Neuronal stem cell (in vitro differentiated cells): ENCODE measurements at regions not wholly inside any gene's neighbourhood (a gene's known extent, or its start where the extent isn't known, plus 50 kb on each side); places are given as distances from the start of the nearest gene placed in this dataset.

Source experiments
- DNase-seq: peaks from one replicate; pipeline ENCODE4 v3.0.0-alpha.2; 2013; ENCODE audit warnings: low spot score
- H2AFZ ChIP-seq: one replicate; pipeline ENCODE4 v1.6.1; 2013; ENCODE audit warnings: mild to moderate bottlenecking, low read length, inconsistent platforms
- H2AK5ac ChIP-seq: 2 replicates; pipeline ENCODE4 v1.6.1; 2013; ENCODE audit warnings: low read depth, mild to moderate bottlenecking, inconsistent platforms, low read length, moderate library complexity, mixed read lengths
- H2BK120ac ChIP-seq: 2 replicates; pipeline ENCODE4 v1.6.1; 2013; ENCODE audit warnings: low read depth, mild to moderate bottlenecking, inconsistent platforms, low read length, moderate library complexity, mixed read lengths
- H2BK12ac ChIP-seq: one replicate; pipeline ENCODE4 v1.6.1; 2013; ENCODE audit warnings: low read length, inconsistent platforms
- H2BK15ac ChIP-seq: 2 replicates; pipeline ENCODE4 v1.6.1; 2013; ENCODE audit warnings: mild to moderate bottlenecking, low read length, inconsistent platforms, mixed read lengths
- H2BK5ac ChIP-seq: one replicate; pipeline ENCODE4 v1.6.1; 2013; ENCODE audit warnings: inconsistent platforms, mild to moderate bottlenecking, low read length, moderate library complexity
- H3K14ac ChIP-seq: one replicate; pipeline ENCODE4 v1.6.1; 2013; ENCODE audit warnings: low read length, inconsistent platforms
- H3K18ac ChIP-seq: 2 replicates; pipeline ENCODE4 v1.6.1; 2013; ENCODE audit warnings: low read length, inconsistent platforms
- H3K23ac ChIP-seq: 2 replicates; pipeline ENCODE4 v1.6.1; 2013; ENCODE audit warnings: low read depth, mild to moderate bottlenecking, mixed read lengths, low read length, inconsistent platforms; ENCODE audit not compliant: poor library complexity
- H3K27ac ChIP-seq: replicated peaks from 3 replicates; pipeline ENCODE4 v1.5.1; 2013; ENCODE audit warnings: low read length, inconsistent platforms
- H3K27me3 ChIP-seq, 3 experiments: 2 replicates each; pipeline ENCODE4 v1.6.1; 2013; ENCODE audit warnings: low read length in 3 of 3, mild to moderate bottlenecking in 2 of 3, inconsistent platforms in 1 of 3, low read depth in 1 of 3, mixed read lengths in 1 of 3, moderate library complexity in 1 of 3; ENCODE audit not compliant: control insufficient read depth in 3 of 3, insufficient read depth in 3 of 3
- H3K36me3 ChIP-seq, 2 donors: replicated peaks in 1 of 2; 2 replicates each; pipeline ENCODE4 v1.6.1; 2013; ENCODE audit warnings: low read length in 2 of 2; ENCODE audit not compliant: control insufficient read depth in 2 of 2, insufficient read depth in 2 of 2
- H3K4ac ChIP-seq: 2 replicates; pipeline ENCODE4 v1.6.1; 2013; ENCODE audit warnings: inconsistent platforms, mild to moderate bottlenecking, low read length, moderate library complexity
- H3K4me1 ChIP-seq, 2 donors: 1 replicate in 1 of 2; 2 replicates in 1 of 2; pipeline ENCODE4 v1.6.1; 2013; ENCODE audit warnings: low read length in 2 of 2, low read depth in 1 of 2; ENCODE audit not compliant: control insufficient read depth in 2 of 2, insufficient read depth in 1 of 2
- H3K4me2 ChIP-seq: one replicate; pipeline ENCODE4 v1.6.1; 2013; ENCODE audit warnings: mild to moderate bottlenecking, low read length, inconsistent platforms; ENCODE audit not compliant: insufficient read depth, poor library complexity, severe bottlenecking
- H3K4me3 ChIP-seq, 2 donors: 2 replicates each; pipeline ENCODE4 v1.5.1; 2013; ENCODE audit warnings: low read length in 2 of 2, mild to moderate bottlenecking in 2 of 2, inconsistent platforms in 1 of 2, moderate library complexity in 1 of 2
- H3K79me1 ChIP-seq: one replicate; pipeline ENCODE4 v1.6.1; 2013; ENCODE audit warnings: low read depth, mild to moderate bottlenecking, inconsistent platforms, low read length, moderate library complexity
- H3K9ac ChIP-seq: one replicate; pipeline ENCODE4 v1.6.1; 2013; ENCODE audit warnings: mild to moderate bottlenecking, low read depth, low read length, inconsistent platforms; ENCODE audit not compliant: poor library complexity
- H3K9me3 ChIP-seq, 2 donors: replicated peaks in 1 of 2; 2 replicates each; pipeline versions ENCODE3 to v1.6.1; 2013; ENCODE audit warnings: low read length in 2 of 2, mild to moderate bottlenecking in 2 of 2, inconsistent platforms in 1 of 2, low read depth in 1 of 2, mixed read lengths in 1 of 2, moderate library complexity in 1 of 2; ENCODE audit not compliant: control insufficient read depth in 2 of 2, insufficient read depth in 1 of 2
- H4K8ac ChIP-seq: one replicate; pipeline ENCODE4 v1.6.1; 2013; ENCODE audit warnings: low read depth, mild to moderate bottlenecking, inconsistent platforms, low read length, moderate library complexity
- H4K91ac ChIP-seq: one replicate; pipeline ENCODE4 v1.6.1; 2013; ENCODE audit warnings: low read length, low read depth, mild to moderate bottlenecking, inconsistent platforms; ENCODE audit not compliant: poor library complexity
- WGBS, 2 donors: extraction: QIAGEN DNeasy Blood & Tissue Kit; methylation state at CpG; one replicate each; pipeline ENCODE4 v1.1.7; 2013; ENCODE audit warnings: missing lambda C conversion rate in 2 of 2, mixed read lengths in 1 of 2; ENCODE audit not compliant: insufficient read length in 2 of 2, insufficient replicate concordance in 1 of 2; ENCODE audit errors: extremely low coverage in 2 of 2; 5-methylcytosine and 5-hydroxymethylcytosine counted together

GRCh38 chr2:48829036-48829435 is 73.5 kb upstream of the LHCGR start:
- Histone ChIP-seq H2AK5ac (no peak overlapping the region), H2BK5ac (no peak overlapping the region), H3K4ac (no peak overlapping the region), H2AFZ (no peak overlapping the region), H3K4me2 (no peak overlapping the region), H3K23ac (no peak overlapping the region), H2BK15ac (no peak overlapping the region), H4K8ac (no peak overlapping the region), H3K18ac (no peak overlapping the region), H3K27ac (no peak overlapping the region), H4K91ac (no peak overlapping the region), H3K14ac (no peak overlapping the region), H2BK120ac (no peak overlapping the region), H3K27me3 (no peaks in the 10 kb centered on the region), H2BK12ac (no peak overlapping the region), H3K36me3 (no peaks in the 10 kb centered on the region), H3K4me1 (no peaks in the 10 kb centered on the region), H3K4me3 (no peak overlapping the region), H3K9ac (no peak overlapping the region), H3K79me1 (no peaks in the 10 kb centered on the region), H3K9me3 (no peaks in the 10 kb centered on the region)
- no peak for DNase-seq

GRCh38 chr2:48826986-48827385 is 71.5 kb upstream of the LHCGR start:
- no peaks in the 10 kb centered on the region for H3K79me1 ChIP-seq
- no peaks in the 10 kb centered on the region for H3K27me3 ChIP-seq
- H3K9ac ChIP-seq = no peak overlapping the region
- no peak overlapping the region for H3K18ac ChIP-seq
- no peak overlapping the region for H3K4me2 ChIP-seq
- H3K23ac ChIP-seq = no peak overlapping the region
- H4K8ac ChIP-seq = no peak overlapping the region
- H2BK12ac ChIP-seq = no peak overlapping the region
- H2AK5ac ChIP-seq = no peak overlapping the region
- H2BK15ac ChIP-seq = no peak overlapping the region
- H3K36me3 ChIP-seq = no peaks in the 10 kb centered on the region
- H2AFZ ChIP-seq = no peak overlapping the region
- H4K91ac ChIP-seq = no peak overlapping the region
- WGBS, 2 donors = no CpG with 5 or more reads among the region's 4 CpGs
- no peak overlapping the region for H3K14ac ChIP-seq
- H3K4me3 ChIP-seq = no peak overlapping the region
- no peak overlapping the region for H2BK5ac ChIP-seq
- DNase-seq = no peak
- H3K27ac ChIP-seq = no peak overlapping the region
- H3K4me1 ChIP-seq = no peaks in the 10 kb centered on the region
- no peak overlapping the region for H2BK120ac ChIP-seq
- no peak overlapping the region for H3K4ac ChIP-seq
- H3K9me3 ChIP-seq = no peaks in the 10 kb centered on the region

- no peaks in the 10 kb centered on the region for H3K79me1 ChIP-seq
- H4K8ac ChIP-seq = no peak overlapping the region
- H2BK5ac ChIP-seq = no peak overlapping the region
- H3K27me3 ChIP-seq = no peaks in the 10 kb centered on the region
- H3K18ac ChIP-seq = no peak overlapping the region
- DNase-seq = no peak
- H2AK5ac ChIP-seq = no peak overlapping the region
- H3K9me3 ChIP-seq = no peaks in the 10 kb centered on the region
- no peak overlapping the region for H3K27ac ChIP-seq
- H3K36me3 ChIP-seq = no peaks in the 10 kb centered on the region
- peaks cover 0 to 1% of the 10 kb centered on the region in 2 donors for H3K4me1 ChIP-seq
- no peak overlapping the region for H2BK12ac ChIP-seq
- H4K91ac ChIP-seq = no peak overlapping the region
- H2BK15ac ChIP-seq = no peak overlapping the region
- H3K4me2 ChIP-seq = no peak overlapping the region
- no peak overlapping the region for H3K23ac ChIP-seq
- no peak overlapping the region for H2AFZ ChIP-seq
- no peak overlapping the region for H3K14ac ChIP-seq
- no peak overlapping the region for H2BK120ac ChIP-seq
- no peak overlapping the region for H3K9ac ChIP-seq
- H3K4me3 ChIP-seq = no peak overlapping the region
- H3K4ac ChIP-seq = no peak overlapping the region
- WGBS, 2 donors = no CpG with 5 or more reads among the region's 3 CpGs
Measured at GRCh38 chr2:48824116-48824515, 68.6 kb upstream of the LHCGR start.

GRCh38 chr2:48819206-48819735 is 63.7 kb upstream of the LHCGR start:
- H3K4me2 ChIP-seq = no peak overlapping the region

More at GRCh38 chr2:48819206-48819735, 63.7 kb upstream of the LHCGR start:
- Histone ChIP-seq H3K4me1 (peaks cover 0 to 1% of the 10 kb centered on the region in 2 donors), H2BK12ac (no peak overlapping the region), H3K18ac (no peak overlapping the region), H4K8ac (no peak overlapping the region), H2BK15ac (no peak overlapping the region), H3K27ac (no peak overlapping the region), H3K9ac (no peak overlapping the region), H2AFZ (no peak overlapping the region), H4K91ac (no peak overlapping the region), H3K79me1 (no peaks in the 10 kb centered on the region), H2AK5ac (no peak overlapping the region), H2BK120ac (no peak overlapping the region), H3K27me3 (no peaks in the 10 kb centered on the region), H3K23ac (no peak overlapping the region), H3K9me3 (no peaks in the 10 kb centered on the region), H3K14ac (no peak overlapping the region), H3K4me3 (no peak overlapping the region), H3K36me3 (no peaks in the 10 kb centered on the region), H2BK5ac (no peak overlapping the region), H3K4ac (no peak overlapping the region)
- DNase-seq = no peak
- WGBS, 2 donors = no CpG with 5 or more reads among the region's 2 CpGs
